H9 (cell line): ENCODE measurements at regions not wholly inside any gene's neighbourhood (a gene's known extent, or its start where the extent isn't known, plus 50 kb on each side); places are given as distances from the start of the nearest gene placed in this dataset.

Experiments
- DNase-seq: peaks from one replicate; pipeline ENCODE4 v3.0.0-alpha.2; 2017
- H2AFZ ChIP-seq: one replicate; pipeline ENCODE4 v1.6.1; 2013; ENCODE audit warnings: mild to moderate bottlenecking, low read length, control low read depth, moderate library complexity
- H2AK5ac ChIP-seq: 2 replicates; pipeline ENCODE4 v1.6.1; 2013; ENCODE audit warnings: low read length, control low read depth, mixed read lengths; ENCODE audit not compliant: insufficient read length
- H2BK120ac ChIP-seq: one replicate; pipeline ENCODE4 v1.6.1; 2013; ENCODE audit warnings: low read depth, mild to moderate bottlenecking, low read length, control low read depth, inconsistent platforms; ENCODE audit not compliant: poor library complexity, severe bottlenecking
- H2BK12ac ChIP-seq: 2 replicates; pipeline ENCODE4 v1.6.1; 2013; ENCODE audit warnings: low read length, control low read depth, mixed read lengths, low read depth; ENCODE audit not compliant: insufficient read length
- H2BK15ac ChIP-seq: 2 replicates; pipeline ENCODE4 v1.6.1; 2013; ENCODE audit warnings: low read depth, low read length, control low read depth
- H2BK20ac ChIP-seq: one replicate; pipeline ENCODE4 v1.6.1; 2013; ENCODE audit warnings: low read depth, mild to moderate bottlenecking, low read length, control low read depth, inconsistent platforms; ENCODE audit not compliant: poor library complexity, severe bottlenecking
- H2BK5ac ChIP-seq: 2 replicates; pipeline ENCODE4 v1.6.1; 2013; ENCODE audit warnings: low read length, control low read depth, mixed read lengths; ENCODE audit not compliant: insufficient read length
- H3K14ac ChIP-seq: 2 replicates; pipeline ENCODE4 v1.6.1; 2013; ENCODE audit warnings: low read length, control low read depth; ENCODE audit not compliant: insufficient read depth
- H3K18ac ChIP-seq: 2 replicates; pipeline ENCODE4 v1.6.1; 2013; ENCODE audit warnings: low read depth, mild to moderate bottlenecking, mixed read lengths, low read length, control low read depth; ENCODE audit not compliant: insufficient read length
- H3K23ac ChIP-seq: 2 replicates; pipeline ENCODE4 v1.6.1; 2013; ENCODE audit warnings: low read length, control low read depth, mixed read lengths, low read depth; ENCODE audit not compliant: insufficient read length
- H3K23me2 ChIP-seq: 2 replicates; pipeline ENCODE4 v1.6.1; 2013; ENCODE audit warnings: low read depth, mild to moderate bottlenecking, mixed read lengths, low read length, control low read depth; ENCODE audit not compliant: insufficient read length, poor library complexity, severe bottlenecking
- H3K27ac ChIP-seq: 2 replicates; pipeline ENCODE4 v1.5.1; 2013; ENCODE audit warnings: low read length, control low read depth, mixed read lengths, low read depth; ENCODE audit not compliant: insufficient read length
- H3K27me3 ChIP-seq: 2 replicates; pipeline ENCODE4 v1.6.1; 2013; ENCODE audit warnings: low read length, control low read depth, inconsistent platforms; ENCODE audit not compliant: insufficient read depth
- H3K4ac ChIP-seq: 2 replicates; pipeline ENCODE4 v1.6.1; 2013; ENCODE audit warnings: low read depth, mild to moderate bottlenecking, control low read depth, inconsistent platforms, low read length, moderate library complexity
- H3K4me1 ChIP-seq: 2 replicates; pipeline ENCODE4 v1.6.1; 2013; ENCODE audit warnings: low read length, control low read depth, inconsistent platforms; ENCODE audit not compliant: insufficient read depth
- H3K4me2 ChIP-seq: 2 replicates; pipeline ENCODE4 v1.6.1; 2013; ENCODE audit warnings: low read length, control low read depth, mixed read lengths; ENCODE audit not compliant: insufficient read length, insufficient read depth
- H3K56ac ChIP-seq: 2 replicates; pipeline ENCODE4 v1.6.1; 2013; ENCODE audit warnings: low read depth, mild to moderate bottlenecking, mixed read lengths, low read length, control low read depth; ENCODE audit not compliant: insufficient read length
- H3K79me1 ChIP-seq: 2 replicates; pipeline ENCODE4 v1.6.1; 2013; ENCODE audit warnings: low read depth, mild to moderate bottlenecking, moderate library complexity, low read length, control low read depth, inconsistent platforms; ENCODE audit not compliant: insufficient read depth, poor library complexity, severe bottlenecking
- H3K79me2 ChIP-seq: 2 replicates; pipeline ENCODE4 v1.6.1; 2013; ENCODE audit warnings: low read length, control low read depth, inconsistent platforms; ENCODE audit not compliant: insufficient read depth
- H3K9ac ChIP-seq: 2 replicates; pipeline ENCODE4 v1.6.1; 2013; ENCODE audit warnings: low read length, control low read depth, mixed read lengths; ENCODE audit not compliant: insufficient read length; ENCODE audit errors: extremely low read depth
- H3K9me3 ChIP-seq: one replicate; pipeline ENCODE4 v1.6.1; 2013; ENCODE audit warnings: low read depth, low read length, inconsistent platforms; ENCODE audit not compliant: control insufficient read depth
- H3T11ph ChIP-seq: one replicate; pipeline ENCODE4 v1.6.1; 2013; ENCODE audit warnings: mild to moderate bottlenecking, low read length, control low read depth, inconsistent platforms
- H4K20me1 ChIP-seq: one replicate; pipeline ENCODE4 v1.6.1; 2013; ENCODE audit not compliant: control insufficient read depth, insufficient read length, insufficient read depth
- H4K5ac ChIP-seq: 2 replicates; pipeline ENCODE4 v1.6.1; 2013; ENCODE audit warnings: low read depth, mild to moderate bottlenecking, mixed read lengths, low read length, control low read depth; ENCODE audit not compliant: insufficient read length
- H4K8ac ChIP-seq: replicated peaks from 2 replicates; pipeline ENCODE4 v1.6.1; 2013; ENCODE audit warnings: low read length, control low read depth, mixed read lengths, low read depth; ENCODE audit not compliant: insufficient read length
- H4K91ac ChIP-seq: 2 replicates; pipeline ENCODE4 v1.6.1; 2013; ENCODE audit warnings: low read depth, mild to moderate bottlenecking, moderate library complexity, mixed read lengths, low read length, control low read depth; ENCODE audit not compliant: insufficient read length
- H3K27ac Mint-ChIP-seq, 3 experiments: 2 replicates in 2 of 3; 3 replicates in 1 of 3; pipeline ENCODE4 v1.8.0; 2020 to 2021; ENCODE audit warnings: mixed read lengths in 3 of 3, mild to moderate bottlenecking in 1 of 3, moderate library complexity in 1 of 3
- H3K27me3 Mint-ChIP-seq: 2 replicates; pipeline ENCODE4 v1.8.0; 2021; ENCODE audit warnings: low read depth, mild to moderate bottlenecking, moderate library complexity, mixed read lengths
- H3K36me3 Mint-ChIP-seq, 3 experiments: 2 replicates in 2 of 3; 3 replicates in 1 of 3; pipeline ENCODE4 v1.8.0; 2020 to 2021; ENCODE audit warnings: low read depth in 3 of 3, mixed read lengths in 3 of 3; ENCODE audit not compliant: insufficient read depth in 1 of 3
- H3K4me1 Mint-ChIP-seq, 2 experiments: 2 replicates each; pipeline ENCODE4 v1.8.0; 2020; ENCODE audit warnings: mixed read lengths in 2 of 2
- H3K4me3 Mint-ChIP-seq, 2 experiments: 2 replicates in 1 of 2; 3 replicates in 1 of 2; pipeline ENCODE4 v1.8.0; 2020 to 2021; ENCODE audit warnings: mild to moderate bottlenecking in 2 of 2, mixed read lengths in 2 of 2, moderate library complexity in 1 of 2
- H3K9me3 Mint-ChIP-seq, 2 experiments: 2 replicates in 1 of 2; 3 replicates in 1 of 2; pipeline ENCODE4 v1.8.0; 2020; ENCODE audit warnings: mild to moderate bottlenecking in 2 of 2, mixed read lengths in 2 of 2, moderate library complexity in 1 of 2
- CTCF ChIP-seq: fragments of 200-600 bp; sonication (generic); conservative IDR thresholded peaks from 3 replicates; pipeline ENCODE4 v1.8.0; 2021; ENCODE audit warnings: antibody characterized with exemption, mild to moderate bottlenecking
- WGBS: extraction: QIAGEN DNeasy Blood & Tissue Kit; methylation state at CpG from one replicate; pipeline ENCODE4 v1.1.7; 2013; ENCODE audit warnings: missing lambda C conversion rate, low lambda C conversion rate, mixed read lengths; ENCODE audit not compliant: insufficient read length; ENCODE audit errors: extremely low coverage; 5-methylcytosine and 5-hydroxymethylcytosine counted together

DNA sequence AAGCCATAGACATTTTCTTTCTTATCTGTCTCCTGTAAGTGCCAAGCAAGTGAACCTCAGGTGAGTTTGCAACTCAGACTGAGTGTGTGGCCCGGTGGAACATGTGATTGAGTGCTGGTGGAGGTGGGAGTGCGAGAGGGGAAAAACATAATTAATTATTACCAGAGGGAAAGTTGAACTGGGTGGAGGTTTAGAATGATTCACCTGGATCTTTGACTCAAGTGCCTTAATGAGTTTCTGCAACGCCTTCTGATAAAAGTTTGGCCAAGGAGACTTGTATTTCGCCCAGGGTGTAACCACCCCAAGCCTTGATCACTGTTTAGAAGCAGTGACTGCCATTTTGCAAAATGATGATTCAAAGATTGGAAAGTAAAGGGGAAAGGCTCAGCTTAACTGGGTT lies 513.9 kb downstream of the GATA3 start:
- Histone ChIP-seq H3K79me2 (no peaks in the 10 kb centered on the region), H3K4me1 (no peaks in the 10 kb centered on the region), H2AFZ (no peak overlapping the region), H3K18ac (no peak overlapping the region), H3K23me2 (no peaks in the 10 kb centered on the region), H3K79me1 (no peaks in the 10 kb centered on the region), H4K20me1 (no peaks in the 10 kb centered on the region), H3K4ac (no peak overlapping the region), H4K91ac (no peak overlapping the region), H2BK15ac (no peak overlapping the region), H2BK20ac (no peak overlapping the region), H3K56ac (no peak overlapping the region), H3K14ac (no peak overlapping the region), H3K4me2 (no peak overlapping the region), H2BK5ac (no peak overlapping the region), H4K5ac (no peak overlapping the region), H2BK12ac (no peak overlapping the region), H3T11ph (no peak overlapping the region), H4K8ac (no peak overlapping the region), H3K9ac (no peak overlapping the region), H3K27me3 (no peaks in the 10 kb centered on the region), H2BK120ac (no peak overlapping the region), H2AK5ac (no peak overlapping the region), H3K9me3 (no peaks in the 10 kb centered on the region), H3K27ac (no peak overlapping the region), H3K23ac (no peak overlapping the region)
- H3K4me1 Mint-ChIP-seq, result no peaks in the 10 kb centered on the region
- no peak for DNase-seq
- H3K36me3 Mint-ChIP-seq, result no peaks in the 10 kb centered on the region
- H3K27ac Mint-ChIP-seq, result no peak overlapping the region
- no peak for TF ChIP-seq CTCF
- no peak overlapping the region for H3K4me3 Mint-ChIP-seq
- no CpG with 5 or more reads among the region's 4 CpGs for WGBS
- no peaks in the 10 kb centered on the region; the same call in 1 of the 2 replicates for H3K27me3 Mint-ChIP-seq
- no peaks in the 10 kb centered on the region for H3K9me3 Mint-ChIP-seq
